ENCODE measurements at regions not wholly inside any gene's neighbourhood (a gene's known extent, or its start where the extent isn't known, plus 50 kb on each side); places are given as distances from the start of the nearest gene placed in this dataset.

DNA sequence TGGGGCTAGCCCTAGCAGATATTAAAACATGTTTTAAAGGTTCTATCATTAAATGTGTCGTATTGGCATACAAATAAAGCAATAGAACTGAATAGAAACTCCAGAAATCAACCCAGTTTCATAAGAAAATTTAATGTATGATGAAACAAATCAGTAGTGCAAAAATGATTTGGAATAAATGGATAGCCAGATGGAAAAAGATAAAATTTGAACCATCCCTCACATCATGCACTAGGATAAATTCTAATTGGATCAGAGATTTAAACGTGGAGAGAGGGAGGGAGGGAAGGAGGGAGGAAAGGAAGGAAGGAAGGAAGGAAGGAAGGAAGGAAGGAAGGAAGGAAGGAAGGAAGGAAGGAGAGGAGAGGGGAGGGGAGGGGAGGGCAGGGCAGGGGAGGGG, 235.3 kb downstream of the SEC61B start:
- no peak for TF ChIP-seq POLR2A (IDR thresholded peaks at IDR 0.05)
- TF ChIP-seq, protein P1, sequence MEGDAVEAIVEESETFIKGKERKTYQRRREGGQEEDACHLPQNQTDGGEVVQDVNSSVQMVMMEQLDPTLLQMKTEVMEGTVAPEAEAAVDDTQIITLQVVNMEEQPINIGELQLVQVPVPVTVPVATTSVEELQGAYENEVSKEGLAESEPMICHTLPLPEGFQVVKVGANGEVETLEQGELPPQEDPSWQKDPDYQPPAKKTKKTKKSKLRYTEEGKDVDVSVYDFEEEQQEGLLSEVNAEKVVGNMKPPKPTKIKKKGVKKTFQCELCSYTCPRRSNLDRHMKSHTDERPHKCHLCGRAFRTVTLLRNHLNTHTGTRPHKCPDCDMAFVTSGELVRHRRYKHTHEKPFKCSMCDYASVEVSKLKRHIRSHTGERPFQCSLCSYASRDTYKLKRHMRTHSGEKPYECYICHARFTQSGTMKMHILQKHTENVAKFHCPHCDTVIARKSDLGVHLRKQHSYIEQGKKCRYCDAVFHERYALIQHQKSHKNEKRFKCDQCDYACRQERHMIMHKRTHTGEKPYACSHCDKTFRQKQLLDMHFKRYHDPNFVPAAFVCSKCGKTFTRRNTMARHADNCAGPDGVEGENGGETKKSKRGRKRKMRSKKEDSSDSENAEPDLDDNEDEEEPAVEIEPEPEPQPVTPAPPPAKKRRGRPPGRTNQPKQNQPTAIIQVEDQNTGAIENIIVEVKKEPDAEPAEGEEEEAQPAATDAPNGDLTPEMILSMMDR (IDR thresholded peaks at IDR 0.05): no peak
